ENCODE measurements at regions not wholly inside any gene's neighbourhood (a gene's known extent, or its start where the extent isn't known, plus 50 kb on each side); places are given as distances from the start of the nearest gene placed in this dataset.
A peak's percentile ranks its signal among the peaks of the same experiment; 100 is the strongest.

- TF ChIP-seq CTCF (IDR thresholded peaks at IDR 0.05; ENCODE audit: extremely low read depth, missing control alignments): no peak
- DNase-seq (ENCODE audit: low spot score): peak; percentile 70
Observed at GRCh38 chr4:128517739-128518510, 230.3 kb upstream of the PGRMC2 start.

- no peak for TF ChIP-seq CTCF (IDR thresholded peaks at IDR 0.05; ENCODE audit: extremely low read depth, missing control alignments)
- DNase-seq (ENCODE audit: low spot score): no peak
Observed at GRCh38 chr4:128517096-128517738, 229.6 kb upstream of the PGRMC2 start.

GRCh38 chr4:128516301-128516969, 228.8 kb upstream of the PGRMC2 start:
- no peak for TF ChIP-seq CTCF (IDR thresholded peaks at IDR 0.05; ENCODE audit: extremely low read depth, missing control alignments)
- peak; percentile 39 for DNase-seq (ENCODE audit: low spot score)

GRCh38 chr4:128513664-128514484, 226.3 kb upstream of the PGRMC2 start:
- TF ChIP-seq CTCF (IDR thresholded peaks at IDR 0.05; ENCODE audit: extremely low read depth, missing control alignments): no peak
- DNase-seq (ENCODE audit: low spot score): no peak

GRCh38 chr4:128512767-128513322, 225.2 kb upstream of the PGRMC2 start:
- TF ChIP-seq CTCF (IDR thresholded peaks at IDR 0.05; ENCODE audit: extremely low read depth, missing control alignments): no peak
- no peak for DNase-seq (ENCODE audit: low spot score)

GRCh38 chr4:128512161-128512560, 224.5 kb upstream of the PGRMC2 start:
- DNase-seq (ENCODE audit: low spot score): no peak
- no peak for TF ChIP-seq CTCF (IDR thresholded peaks at IDR 0.05; ENCODE audit: extremely low read depth, missing control alignments)

All from GM20000 (cell line).